ENCODE measurements at regions not wholly inside any gene's neighbourhood (a gene's known extent, or its start where the extent isn't known, plus 50 kb on each side); places are given as distances from the start of the nearest gene placed in this dataset.
"Not testable (repeated sequence)": the region's sequence is repeated elsewhere in the genome, so short reads cannot be mapped to it uniquely, and the experiment has no call there.

DNA sequence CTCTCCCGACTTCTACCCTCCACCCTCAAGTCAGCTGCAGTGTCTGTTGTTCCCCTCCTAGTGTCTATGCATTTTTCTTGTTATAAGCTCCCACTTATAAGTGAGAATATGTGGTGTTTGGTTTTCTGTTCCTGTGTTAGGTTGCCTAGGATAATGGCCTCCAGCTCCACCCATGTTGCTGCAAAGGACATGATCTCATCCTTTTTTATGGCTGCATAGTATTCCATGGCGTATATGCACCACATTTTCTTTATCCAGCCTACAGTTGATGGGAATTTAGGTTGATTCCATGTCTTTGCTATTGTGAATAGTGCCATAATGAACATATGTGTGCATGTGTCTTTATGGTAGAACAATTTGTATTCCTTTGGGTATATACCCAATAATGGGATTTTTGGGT lies 80.7 kb downstream of the SPTSSA start:
- DNase-seq (ENCODE audit: low read depth) = not testable (repeated sequence)

DNA sequence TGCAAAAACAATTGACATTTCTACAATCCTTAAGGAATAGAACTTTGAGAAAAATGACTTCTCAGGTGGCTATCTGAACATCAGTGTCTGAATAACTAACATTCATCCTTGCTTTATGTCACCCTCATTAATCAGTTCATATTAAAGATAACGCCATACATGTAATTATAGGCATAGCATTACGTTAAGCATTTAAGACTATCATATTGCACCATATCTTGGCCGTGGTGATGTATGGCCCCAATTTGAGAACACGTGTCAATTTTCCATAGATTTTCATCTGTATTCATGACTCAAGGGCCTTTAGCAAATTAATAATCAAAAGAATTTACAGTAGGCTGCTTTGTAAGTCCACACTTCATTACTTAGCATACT lies 81.6 kb downstream of the SPTSSA start:
- DNase-seq (ENCODE audit: low read depth) = no peak

DNA sequence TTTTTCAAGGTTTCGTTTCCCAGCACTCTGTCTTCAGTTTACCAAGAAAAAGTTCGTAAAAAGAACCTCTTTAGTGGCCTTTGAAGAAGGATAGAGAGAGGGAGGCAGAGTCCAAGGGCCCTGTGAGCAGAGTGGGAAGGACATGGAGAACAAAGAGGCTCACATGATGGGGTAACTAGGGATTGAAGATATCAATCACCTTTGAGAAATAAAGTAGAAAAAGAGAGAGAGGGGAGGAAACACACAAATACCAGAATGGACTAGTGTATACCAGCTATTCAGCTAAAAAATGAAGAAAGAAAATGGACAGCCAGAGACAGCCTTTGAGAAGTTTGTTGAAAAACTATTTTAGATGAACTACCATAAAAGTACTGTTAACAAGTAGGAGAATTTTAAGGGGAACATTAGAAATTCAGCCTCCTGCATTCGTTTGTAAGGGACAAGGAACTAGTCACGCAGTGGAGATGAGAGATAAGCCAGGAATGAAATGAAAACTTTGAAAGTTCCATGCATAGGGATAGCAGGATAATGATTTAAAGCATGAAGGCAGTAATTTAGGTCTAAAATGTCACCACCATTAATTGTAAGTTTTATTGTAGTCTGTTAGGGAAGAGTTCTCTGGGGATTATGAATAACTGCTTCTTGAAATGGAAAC lies 82.1 kb downstream of the SPTSSA start:
- peak; percentile 31 for DNase-seq (ENCODE audit: low read depth)

DNA sequence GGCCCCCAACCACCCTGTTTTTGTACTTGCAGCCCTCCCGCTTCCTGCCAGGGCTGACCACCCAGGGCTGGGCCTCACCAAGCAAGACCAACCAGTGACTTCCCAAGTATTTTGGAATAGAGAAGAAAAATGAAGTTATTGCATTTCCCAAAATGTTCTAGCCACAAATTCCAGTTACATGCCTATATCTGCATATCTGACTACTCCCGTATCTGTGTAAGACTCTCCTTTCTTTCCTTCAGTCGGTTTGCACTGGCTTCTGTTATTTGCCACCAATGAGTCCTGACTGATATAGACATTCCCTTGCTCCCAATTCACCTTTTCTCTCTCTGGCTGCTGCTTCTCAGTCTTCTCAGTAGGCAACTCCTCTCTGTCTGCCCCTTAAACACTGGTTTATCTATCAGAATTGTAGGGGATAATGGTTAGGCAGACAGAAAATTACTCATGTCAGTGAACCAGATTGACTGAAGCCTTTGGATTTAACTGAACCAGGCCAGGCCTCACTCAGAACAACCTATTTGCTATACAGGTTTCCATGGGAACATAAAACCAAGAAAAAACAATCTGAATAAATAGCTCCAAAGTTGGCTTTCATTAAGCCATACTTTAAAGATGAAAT lies 85.3 kb downstream of the SPTSSA start:
- DNase-seq (ENCODE audit: low read depth) = no peak

DNA sequence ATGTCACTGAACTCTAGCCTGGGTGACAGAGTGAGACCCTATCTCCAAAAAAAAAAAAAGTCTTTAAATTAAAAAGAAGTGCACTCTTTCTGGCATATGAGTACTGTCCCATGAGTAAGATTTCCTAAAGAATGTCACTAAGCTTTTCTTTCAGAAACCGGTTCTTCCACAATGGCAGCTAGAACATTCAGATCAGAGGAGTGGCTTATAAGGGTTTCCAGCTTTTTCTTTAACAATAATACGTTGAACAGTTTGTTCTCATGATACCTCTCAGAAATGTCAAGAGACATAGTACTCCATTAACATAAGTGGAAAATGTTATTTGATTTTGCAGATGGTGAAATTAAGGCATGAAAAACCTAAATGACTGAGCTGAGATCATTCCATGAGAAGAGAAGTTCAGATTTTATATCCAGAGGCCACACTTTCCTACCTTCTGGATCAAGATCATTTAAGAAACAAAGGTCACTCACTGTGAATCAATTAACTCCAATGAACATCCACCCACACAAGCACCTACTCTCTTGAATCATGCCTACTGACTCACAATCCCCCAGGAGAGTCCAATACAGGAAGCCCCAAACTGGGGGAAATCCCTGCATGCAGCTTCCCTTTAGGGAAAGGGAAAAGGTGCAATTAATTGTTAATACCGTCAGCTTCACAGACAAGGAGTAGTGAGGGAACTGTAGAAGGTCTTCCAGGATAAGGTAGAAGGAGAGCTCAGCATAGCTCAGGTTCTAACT lies 86.9 kb downstream of the SPTSSA start:
- no peak for DNase-seq (ENCODE audit: low read depth)

DNA sequence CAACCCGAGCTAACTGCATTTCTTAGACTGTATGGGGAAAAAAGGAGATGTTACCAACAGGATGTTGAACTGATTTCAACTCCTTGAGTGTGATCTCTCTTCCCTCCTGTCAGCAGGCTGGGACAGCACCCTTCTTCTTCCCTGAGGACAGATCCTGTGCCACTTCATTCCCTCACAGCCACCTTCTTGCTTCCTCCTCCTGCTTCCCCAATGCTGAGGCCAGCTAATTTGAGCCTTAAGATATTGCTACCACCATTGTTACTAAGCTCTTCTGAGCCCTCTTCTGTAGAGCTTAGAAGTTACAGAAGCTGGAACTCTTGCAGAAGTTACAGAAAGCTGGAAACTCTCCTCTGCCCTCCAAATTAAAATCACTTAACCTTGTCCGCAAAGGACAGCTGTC lies 88.8 kb downstream of the SPTSSA start:
- no peak for DNase-seq (ENCODE audit: low read depth)

DNA sequence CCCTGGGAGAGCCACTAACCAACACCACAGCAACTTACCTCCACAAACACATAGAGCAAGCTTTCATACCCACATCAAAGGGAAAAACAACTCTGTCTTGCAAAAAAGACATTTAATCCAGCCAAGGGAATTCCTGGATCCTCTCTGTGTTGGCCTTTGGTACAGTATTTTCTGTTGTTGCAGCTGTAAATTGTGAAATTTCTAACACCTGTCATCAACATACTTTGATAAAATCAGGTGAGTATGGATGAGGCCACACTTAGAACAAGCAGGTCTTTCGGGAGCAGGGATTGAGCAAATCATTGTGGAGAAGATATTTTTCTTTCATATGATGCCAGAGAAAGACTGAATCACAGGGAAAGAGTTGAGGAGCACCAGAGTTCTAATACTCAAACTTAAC lies 89.3 kb downstream of the SPTSSA start:
- DNase-seq (ENCODE audit: low read depth) = no peak

DNA sequence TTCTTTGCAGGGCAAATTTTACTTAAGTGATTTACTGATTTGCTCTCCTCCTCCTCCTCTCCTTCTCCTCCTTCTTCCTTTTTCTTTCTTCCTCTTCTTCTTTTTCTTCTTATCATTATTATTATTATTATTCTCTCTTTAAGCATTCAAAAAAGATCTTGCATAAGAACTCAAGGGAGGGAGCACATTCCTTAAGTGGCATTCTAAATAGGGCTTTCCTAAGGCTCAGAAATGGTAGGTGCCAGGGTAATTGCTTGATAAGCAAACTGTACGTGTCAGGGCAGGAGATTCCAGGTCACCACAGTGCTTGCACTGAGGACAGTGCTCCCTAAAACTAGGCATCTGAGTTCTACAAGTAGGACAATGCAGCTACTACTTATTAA lies 92.4 kb downstream of the SPTSSA start:
- no peak for DNase-seq (ENCODE audit: low read depth)

DNA sequence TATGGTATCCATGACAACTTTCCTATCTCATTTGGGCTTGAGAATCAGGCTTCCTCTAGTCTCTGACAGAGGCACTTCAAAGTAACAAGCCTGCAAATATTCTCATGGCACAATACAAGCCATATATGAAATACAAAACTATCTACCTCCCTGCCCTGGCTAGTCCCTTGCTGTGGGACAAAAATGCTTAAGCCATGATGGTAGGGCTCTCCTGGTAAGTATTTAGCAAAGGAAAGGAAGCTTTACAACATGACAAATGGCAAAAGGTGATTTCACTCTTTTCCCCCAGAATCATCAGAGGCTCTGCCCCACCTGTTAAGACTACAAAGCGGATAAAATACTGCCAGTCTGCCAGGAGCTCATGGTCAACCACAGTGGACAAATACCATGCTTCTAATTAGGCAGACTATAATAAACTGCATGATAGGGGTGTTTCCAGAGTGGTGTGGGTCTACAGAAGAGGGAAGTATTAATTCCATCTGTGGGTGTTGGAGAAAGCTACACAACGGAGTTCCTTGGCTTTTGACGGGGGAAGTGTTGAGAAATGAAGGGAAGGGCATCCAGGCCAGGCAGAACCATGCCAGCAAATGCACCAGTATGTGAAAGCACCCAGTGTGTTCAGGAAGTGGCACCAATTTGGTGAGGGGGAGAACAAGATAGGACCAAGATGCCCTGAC lies 92.9 kb downstream of the SPTSSA start:
- DNase-seq (ENCODE audit: low read depth) = no peak

DNA sequence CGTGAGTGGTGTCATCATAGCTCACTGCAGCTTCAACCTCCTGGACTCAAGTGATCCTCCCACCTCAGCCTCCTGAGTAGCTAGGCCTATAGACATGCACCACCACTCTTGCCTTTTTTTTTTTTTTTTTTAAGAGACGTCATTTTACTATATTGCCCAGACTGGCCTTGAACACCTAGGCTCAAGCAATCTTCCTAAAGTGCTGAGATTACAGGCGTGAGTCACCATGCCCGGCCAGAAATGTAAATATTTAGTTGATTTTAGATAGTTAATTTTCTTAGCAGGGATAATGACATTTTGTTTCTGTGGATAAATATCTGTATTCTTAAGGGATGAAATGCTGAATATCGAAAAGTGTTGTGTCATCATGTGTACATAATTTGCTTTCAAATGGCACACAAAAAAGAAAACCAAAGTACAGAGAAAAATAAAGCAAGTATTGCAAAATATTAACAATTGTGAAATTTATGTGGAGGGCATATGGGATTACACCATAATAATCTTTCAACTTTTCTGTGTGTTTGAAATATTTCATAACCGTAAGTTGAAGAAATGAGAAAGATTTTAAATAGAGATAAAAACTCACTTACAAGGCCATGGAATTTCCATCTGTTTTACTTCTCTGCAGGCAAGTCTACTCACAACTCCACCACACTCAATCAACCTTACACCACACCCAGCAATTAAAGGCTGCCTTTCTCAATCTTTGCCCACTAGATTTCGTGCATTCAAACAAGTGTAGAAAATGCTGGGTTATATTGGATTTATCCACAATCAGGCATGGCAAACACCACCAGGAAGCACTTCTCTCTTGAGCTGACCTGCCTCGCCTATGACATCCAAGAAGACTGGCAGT lies 93.7 kb downstream of the SPTSSA start:
- no peak for DNase-seq (ENCODE audit: low read depth)

DNA sequence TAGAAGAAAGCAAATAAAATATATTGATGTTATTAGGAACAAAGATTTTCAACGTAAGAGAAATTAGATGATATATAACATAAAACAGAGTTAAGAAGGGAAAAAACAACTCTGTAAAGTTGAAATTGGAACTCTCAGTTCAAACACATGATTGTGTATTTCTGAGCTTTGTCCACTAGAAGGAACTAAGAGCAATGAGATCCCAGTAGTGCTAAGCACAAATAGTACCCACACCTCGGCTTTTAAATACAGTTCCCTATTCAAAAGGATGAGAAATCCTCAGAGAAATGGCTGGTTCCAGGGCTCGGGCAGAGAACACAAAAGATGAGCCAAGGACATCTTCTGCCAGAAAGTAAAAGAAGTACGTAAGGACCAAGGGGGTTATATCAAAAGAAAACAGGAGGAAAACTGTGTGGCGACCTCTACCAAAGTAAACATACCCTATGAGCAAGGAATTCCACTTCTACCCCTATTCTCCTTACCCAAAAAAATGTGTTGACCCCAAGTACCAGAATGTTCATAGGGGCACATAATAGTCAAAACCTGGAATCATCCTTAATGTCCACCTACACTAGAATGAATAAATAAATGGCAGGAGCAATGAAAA lies 96.6 kb downstream of the SPTSSA start:
- DNase-seq (ENCODE audit: low read depth) = no peak

DNA sequence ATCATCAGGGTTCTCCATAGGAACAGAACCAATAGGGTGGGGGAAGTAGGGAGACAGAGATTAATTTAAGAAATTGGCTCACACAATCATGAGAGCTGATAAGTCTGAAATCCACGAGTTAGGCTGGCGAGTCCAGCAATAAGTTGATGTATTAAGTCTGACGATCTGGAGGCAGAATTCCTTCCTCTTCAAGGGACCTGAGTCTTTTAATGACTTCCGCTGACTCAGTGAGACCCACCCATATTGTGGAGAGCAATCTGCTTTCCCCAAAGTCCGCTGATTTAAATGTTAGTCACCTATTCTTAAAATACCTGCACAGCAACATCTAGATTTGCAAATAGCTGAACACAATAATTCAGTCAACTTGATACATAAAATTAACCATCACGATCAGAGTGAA lies 97.8 kb downstream of the SPTSSA start:
- DNase-seq (ENCODE audit: low read depth) = no peak

DNA sequence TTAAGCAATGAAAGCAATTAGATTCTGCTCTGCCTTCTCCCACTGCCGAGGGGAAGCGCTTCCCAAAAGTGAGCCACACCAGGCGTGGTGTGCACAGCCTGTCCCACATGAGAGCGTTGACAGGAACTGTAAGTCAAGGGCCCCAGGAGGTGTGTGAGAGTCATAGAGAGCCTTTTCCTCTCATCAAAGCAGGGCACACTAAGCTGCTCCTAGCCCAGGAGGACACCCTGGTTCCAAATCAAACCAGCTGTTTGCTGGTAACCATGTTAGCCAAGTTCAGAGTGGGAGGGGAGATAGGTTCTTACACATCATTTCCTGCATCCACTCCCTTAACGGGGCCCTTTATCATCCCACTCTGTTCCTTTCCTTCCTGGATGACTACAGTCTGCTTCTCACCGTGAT lies 98.3 kb downstream of the SPTSSA start:
- no peak for DNase-seq (ENCODE audit: low read depth)

DNA sequence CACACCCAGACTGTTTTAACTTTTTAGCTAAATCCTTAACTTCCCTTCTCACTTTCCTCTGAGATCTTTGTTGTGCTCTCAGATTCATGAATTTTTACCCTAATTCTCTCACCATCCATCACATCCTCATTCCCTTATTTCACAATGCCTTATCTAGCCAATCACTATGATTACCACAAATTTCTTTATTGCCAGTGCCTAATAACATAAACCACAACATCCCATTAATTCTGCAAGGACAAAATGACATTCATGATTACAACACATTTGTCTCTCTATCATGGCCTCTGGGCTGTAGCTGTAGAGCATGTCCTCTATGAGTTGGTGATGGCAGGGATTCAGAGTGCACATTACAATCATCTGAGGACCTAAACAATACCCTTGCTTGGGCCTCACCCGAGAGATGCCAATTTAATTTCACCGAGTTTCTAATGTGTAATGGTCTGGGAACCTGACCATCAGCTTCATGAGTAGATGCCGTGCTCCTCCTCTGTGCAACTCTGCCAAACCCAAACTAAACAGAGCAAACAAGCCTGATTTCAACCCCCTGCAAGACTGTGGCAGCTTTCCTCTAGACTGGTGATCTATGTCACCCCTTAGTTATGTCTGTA lies 99.3 kb downstream of the SPTSSA start:
- DNase-seq (ENCODE audit: low read depth) = peak; percentile 33

DNA sequence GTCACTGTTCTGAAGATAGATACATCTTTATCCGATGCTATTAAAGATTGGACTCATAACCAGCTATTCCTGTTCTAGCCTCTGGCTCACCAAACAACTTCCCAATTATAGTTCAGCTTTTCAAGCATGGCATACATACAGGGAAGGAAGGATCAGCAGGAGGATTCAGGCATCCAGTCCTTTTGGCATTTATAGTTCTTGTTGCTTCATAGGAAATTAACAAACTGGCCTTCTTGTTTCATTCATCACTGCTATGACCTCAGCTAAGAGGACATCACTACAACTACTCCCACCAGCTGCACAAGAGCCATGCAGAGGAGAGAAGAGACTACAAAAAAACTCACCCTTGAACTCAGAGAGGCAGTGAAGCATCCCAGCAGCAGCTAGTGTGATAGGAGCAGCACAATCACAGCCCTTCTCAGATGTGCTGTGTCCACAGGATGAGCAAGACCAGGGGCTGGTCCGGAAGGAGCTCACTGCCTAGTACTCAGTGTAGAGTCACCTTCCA lies 100.5 kb downstream of the SPTSSA start:
- DNase-seq (ENCODE audit: low read depth) = no peak

DNA sequence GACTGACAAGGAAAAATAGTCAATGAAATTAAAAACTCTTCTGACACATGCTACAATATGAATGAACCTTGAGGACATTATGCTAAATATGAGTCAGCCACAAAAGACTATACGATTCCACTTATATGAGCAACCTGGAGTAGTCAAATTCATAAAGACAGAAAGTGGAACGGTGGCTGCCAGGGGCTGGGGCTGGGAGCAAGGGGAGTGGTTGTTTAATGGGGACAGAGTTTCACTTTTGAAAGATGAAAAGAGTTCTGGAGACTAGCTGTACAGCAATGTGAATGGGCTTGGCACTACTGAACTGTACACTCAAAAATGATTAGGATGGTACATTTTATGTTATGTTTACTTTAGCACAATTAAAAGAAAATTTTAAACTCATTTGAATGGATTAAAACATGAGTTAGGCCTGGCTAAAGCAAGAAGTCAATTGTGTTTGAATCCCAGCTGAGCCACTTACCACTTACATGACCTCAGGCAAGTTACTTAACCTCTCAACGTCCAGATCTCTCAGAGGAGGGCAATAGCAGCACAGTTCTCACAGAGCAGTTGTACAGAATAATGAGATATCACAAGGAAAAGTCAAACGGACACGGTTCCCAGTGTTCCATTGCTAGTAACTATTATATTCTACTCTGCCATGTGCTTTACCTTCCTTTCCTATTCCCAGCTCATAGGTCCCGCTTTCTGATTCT lies 102.5 kb downstream of the SPTSSA start:
- no peak for DNase-seq (ENCODE audit: low read depth)

DNA sequence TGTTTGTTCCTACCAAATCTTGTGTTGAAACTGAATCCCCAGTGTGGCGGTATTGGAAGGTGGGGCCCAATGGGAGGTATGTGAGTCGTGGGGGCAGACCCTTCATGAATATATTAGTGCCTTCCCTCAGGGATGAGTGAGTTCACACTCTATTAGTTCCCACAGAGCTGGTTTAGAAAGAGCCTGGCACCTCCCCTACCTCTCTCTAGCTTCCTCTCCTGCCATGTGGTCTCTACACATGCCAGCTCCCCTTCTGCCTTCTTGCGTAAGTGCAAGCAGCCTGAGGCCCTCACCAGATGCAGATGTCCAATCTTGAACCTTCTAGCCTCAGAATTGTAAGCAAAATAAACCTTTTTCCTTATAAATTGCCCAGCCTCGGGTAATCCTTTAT lies 105.8 kb downstream of the SPTSSA start:
- DNase-seq (ENCODE audit: low read depth) = peak; percentile 34

DNA sequence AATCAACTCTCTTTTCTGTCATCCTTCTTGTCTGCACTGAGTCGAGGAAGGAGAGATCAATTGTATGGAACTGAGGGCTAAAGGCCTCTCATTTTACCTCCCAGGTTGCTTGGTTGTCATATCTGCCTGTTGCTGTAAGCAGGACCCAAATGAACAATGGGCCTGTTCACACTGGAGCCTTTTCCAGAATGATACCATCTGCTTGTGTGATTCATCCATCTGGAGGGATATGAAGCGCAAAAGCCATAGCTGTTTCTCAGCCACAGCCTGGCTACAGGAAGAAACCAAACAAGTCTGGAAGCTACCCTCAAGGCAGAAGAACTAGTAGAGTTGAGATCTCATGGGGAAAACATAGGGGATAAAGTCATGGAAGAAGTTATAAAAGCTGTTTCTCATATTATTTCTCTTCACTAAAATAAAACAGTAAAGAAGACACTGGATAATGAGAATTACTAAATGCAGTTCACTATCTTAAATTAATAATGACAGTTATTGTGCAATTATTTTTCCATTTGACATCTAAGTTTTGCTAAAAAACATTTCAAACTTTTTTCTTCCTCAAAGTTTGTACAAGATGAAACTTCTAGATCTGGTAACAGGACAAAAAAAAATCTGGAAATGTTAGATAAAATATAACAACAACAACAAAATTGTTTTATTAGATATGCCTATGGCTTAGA lies 106.3 kb downstream of the SPTSSA start:
- peak; percentile 70 for DNase-seq (ENCODE audit: low read depth)

DNA sequence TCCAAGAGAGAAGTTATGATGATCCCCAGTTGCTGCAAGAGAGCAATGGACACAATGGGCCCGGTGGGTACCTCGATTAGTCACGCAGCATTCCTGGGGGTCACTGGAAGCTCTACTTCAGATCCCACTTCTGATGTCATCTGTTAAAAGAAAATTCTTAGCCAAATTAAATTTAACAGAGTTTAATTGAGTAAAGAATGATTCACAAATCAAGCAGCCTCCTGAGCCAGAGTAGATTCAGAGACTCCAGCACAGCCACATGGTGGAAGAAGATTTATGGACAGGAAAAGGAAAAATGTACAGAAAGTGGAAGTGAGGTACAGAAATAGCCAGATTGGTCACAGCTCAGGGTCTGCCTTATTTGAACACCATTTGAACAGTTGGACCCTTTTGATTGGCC lies 107.5 kb downstream of the SPTSSA start:
- peak; percentile 20 for DNase-seq (ENCODE audit: low read depth)

DNA sequence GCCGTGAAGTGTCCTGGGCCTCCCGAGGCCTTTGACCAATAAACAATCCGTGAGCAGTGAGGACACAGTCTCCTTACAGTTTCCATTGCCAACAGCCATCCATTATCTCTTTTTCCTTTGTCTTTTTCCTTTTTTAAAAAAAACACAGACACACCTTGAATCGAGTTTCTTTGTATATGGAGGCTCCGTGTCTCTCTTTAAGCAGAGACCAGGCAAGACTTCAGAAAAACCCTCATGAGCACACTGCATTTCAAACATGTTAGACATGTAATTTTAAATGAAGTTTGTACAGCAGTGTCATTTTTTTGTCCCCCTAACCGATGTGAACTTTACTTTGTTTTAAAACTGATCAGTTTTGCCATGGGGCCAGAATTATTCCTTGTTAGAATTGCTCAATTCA lies 111.1 kb downstream of the SPTSSA start:
- DNase-seq (ENCODE audit: low read depth) = no peak

Data from EH (cell line).